ENCODE measurements at regions not wholly inside any gene's neighbourhood (a gene's known extent, or its start where the extent isn't known, plus 50 kb on each side); places are given as distances from the start of the nearest gene placed in this dataset.

DNA sequence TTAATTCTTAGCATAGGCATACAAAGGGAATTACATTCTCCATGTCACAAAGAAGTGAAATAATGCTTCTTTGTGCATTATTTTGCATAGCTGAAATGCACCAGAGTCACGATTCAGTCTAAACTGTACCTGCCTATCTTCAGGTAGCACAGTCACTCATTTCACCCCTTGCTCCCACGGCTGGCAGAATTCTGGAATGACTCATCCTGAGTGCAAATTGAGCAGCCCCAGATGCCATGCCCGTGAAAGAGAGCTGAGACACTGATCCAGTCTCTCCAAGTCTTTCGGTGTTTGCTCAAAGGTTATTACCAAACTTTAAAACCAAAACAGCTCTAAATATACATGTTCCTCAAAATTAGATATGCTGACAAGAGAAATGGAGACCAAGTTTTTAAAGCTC, 168.3 kb upstream of the POU3F3 start (continued):
- TF ChIP-seq, protein P1, sequence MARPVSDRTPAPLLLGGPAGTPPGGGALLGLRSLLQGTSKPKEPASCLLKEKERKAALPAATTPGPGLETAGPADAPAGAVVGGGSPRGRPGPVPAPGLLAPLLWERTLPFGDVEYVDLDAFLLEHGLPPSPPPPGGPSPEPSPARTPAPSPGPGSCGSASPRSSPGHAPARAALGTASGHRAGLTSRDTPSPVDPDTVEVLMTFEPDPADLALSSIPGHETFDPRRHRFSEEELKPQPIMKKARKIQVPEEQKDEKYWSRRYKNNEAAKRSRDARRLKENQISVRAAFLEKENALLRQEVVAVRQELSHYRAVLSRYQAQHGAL (CRISPR knock-in tag; IDR thresholded peaks at IDR 0.05; ENCODE audit: not compliant biosample characterization), result no peak
- TF ChIP-seq RBM39 (IDR thresholded peaks at IDR 0.05; ENCODE audit: low read depth, low read length, poor library complexity, severe bottlenecking), result no peak
- TF ChIP-seq ZSCAN25 (CRISPR knock-in tag; IDR thresholded peaks at IDR 0.05), result no peak
- no peak for TF ChIP-seq AKAP8 (CRISPR knock-in tag; IDR thresholded peaks at IDR 0.05)
- TF ChIP-seq HNRNPK (IDR thresholded peaks at IDR 0.05; ENCODE audit: low read depth, low read length, poor library complexity, severe bottlenecking), result no peak
- TF ChIP-seq, protein P2, sequence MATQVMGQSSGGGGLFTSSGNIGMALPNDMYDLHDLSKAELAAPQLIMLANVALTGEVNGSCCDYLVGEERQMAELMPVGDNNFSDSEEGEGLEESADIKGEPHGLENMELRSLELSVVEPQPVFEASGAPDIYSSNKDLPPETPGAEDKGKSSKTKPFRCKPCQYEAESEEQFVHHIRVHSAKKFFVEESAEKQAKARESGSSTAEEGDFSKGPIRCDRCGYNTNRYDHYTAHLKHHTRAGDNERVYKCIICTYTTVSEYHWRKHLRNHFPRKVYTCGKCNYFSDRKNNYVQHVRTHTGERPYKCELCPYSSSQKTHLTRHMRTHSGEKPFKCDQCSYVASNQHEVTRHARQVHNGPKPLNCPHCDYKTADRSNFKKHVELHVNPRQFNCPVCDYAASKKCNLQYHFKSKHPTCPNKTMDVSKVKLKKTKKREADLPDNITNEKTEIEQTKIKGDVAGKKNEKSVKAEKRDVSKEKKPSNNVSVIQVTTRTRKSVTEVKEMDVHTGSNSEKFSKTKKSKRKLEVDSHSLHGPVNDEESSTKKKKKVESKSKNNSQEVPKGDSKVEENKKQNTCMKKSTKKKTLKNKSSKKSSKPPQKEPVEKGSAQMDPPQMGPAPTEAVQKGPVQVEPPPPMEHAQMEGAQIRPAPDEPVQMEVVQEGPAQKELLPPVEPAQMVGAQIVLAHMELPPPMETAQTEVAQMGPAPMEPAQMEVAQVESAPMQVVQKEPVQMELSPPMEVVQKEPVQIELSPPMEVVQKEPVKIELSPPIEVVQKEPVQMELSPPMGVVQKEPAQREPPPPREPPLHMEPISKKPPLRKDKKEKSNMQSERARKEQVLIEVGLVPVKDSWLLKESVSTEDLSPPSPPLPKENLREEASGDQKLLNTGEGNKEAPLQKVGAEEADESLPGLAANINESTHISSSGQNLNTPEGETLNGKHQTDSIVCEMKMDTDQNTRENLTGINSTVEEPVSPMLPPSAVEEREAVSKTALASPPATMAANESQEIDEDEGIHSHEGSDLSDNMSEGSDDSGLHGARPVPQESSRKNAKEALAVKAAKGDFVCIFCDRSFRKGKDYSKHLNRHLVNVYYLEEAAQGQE (IDR thresholded peaks at IDR 0.05; ENCODE audit: borderline replicate concordance in 1 of 2, low read depth in 1 of 2, low read length in 2 of 2), result no peak

DNA sequence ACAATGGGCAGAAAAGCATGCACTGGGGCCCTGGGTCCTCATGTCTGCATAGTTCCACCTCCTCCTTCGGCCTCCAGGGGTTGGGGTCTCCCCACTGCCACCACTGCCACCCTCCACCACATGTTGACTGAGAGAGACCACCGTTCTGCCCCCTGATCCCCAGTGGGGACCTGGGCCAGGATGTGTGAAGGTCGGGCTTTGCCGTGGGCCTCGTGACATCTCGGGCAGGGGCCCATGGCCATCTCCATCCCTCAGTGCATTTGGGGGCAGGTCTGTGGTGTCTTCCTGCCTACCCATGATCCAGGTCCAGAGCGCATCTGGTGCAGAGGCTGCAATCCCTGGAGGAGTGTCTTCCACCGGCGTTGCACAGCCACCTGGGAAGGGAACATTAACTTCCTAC, 166.8 kb upstream of the POU3F3 start:
- POLR2A ChIA-PET, result no interaction called here
- no peak overlapping the region for H3K9ac ChIP-seq (ENCODE audit: insufficient read depth, low read depth, low read length)

More for the DNA sequence above, 166.8 kb upstream of the POU3F3 start:
- H3K36me3 ChIP-seq (replicated peaks in 1 of 2; ENCODE audit: control insufficient read depth in 1 of 2, insufficient read depth in 2 of 2, low read length in 2 of 2), result no peaks in the 10 kb centered on the region
- in situ Hi-C loops (cut with HindIII; ENCODE audit: extremely low pct_ligation_motif_present, low pct_unique_long_range_greater_than_20kb), result no loop called here
- no peak overlapping the region for H2AFZ ChIP-seq (ENCODE audit: low read length)
- TF ChIP-seq ZNF530 (CRISPR knock-in tag; IDR thresholded peaks at IDR 0.05; ENCODE audit: low read depth) (no peak), MEIS2 (CRISPR knock-in tag; IDR thresholded peaks at IDR 0.05) (no peak), KDM4B (CRISPR knock-in tag; IDR thresholded peaks at IDR 0.05) (no peak)
- no peak overlapping the region for H3K27ac ChIP-seq (ENCODE audit: extremely low read length, insufficient read depth, low read length)
- ATAC-seq (no peak), DNase-seq (ENCODE audit: low spot score) (no peak), FAIRE-seq (no peak)
- 31% methylated on average over 9 of the region's 9 CpGs for WGBS (ENCODE audit: low lambda C conversion rate)
- intact Hi-C loops (cut with micrococcal nuclease; ENCODE audit: unreplicated experiment), result no loop called here
- H3K4me3 ChIP-seq (replicated peaks in 1 of 3; ENCODE audit: insufficient read depth in 1 of 3, low read depth in 2 of 3, low read length in 3 of 3), result no peak overlapping the region
- BruUV-seq (replicated peaks), result no TSS peak
- no peaks in the 10 kb centered on the region for H3K79me2 ChIP-seq (ENCODE audit: insufficient read depth, low read length)
- CTCF ChIA-PET (ENCODE audit: low intra/inter-chr PET ratio, low total read pairs), result no interaction called here
- no peaks in the 10 kb centered on the region for H3K4me1 ChIP-seq (ENCODE audit: insufficient read depth, low read length)
- H4K20me1 ChIP-seq (ENCODE audit: insufficient read depth, low read length), result no peaks in the 10 kb centered on the region
- H3K9me3 ChIP-seq (ENCODE audit: low read length), result no peaks in the 10 kb centered on the region
- H3K4me2 ChIP-seq (ENCODE audit: low read depth, low read length), result no peak overlapping the region
- H3K27me3 ChIP-seq (ENCODE audit: control insufficient read depth in 1 of 2, insufficient read depth in 2 of 2, low read length in 2 of 2), result peaks cover 4 to 23% of the 10 kb centered on the region in 2 experiments; a peak in 3 of 5 replicates

Data from HepG2 (cell line).